Fibroblast of upper back skin (primary cell): ENCODE measurements at regions not wholly inside any gene's neighbourhood (a gene's known extent, or its start where the extent isn't known, plus 50 kb on each side); places are given as distances from the start of the nearest gene placed in this dataset.

Source experiments
- DNase-seq: peaks from one replicate; pipeline ENCODE4 v3.0.0-alpha.2; 2013

GRCh38 chr4:144495944-144496343 is 150.0 kb upstream of the HHIP start:
- no peak for DNase-seq

GRCh38 chr4:144499777-144500176 is 146.2 kb upstream of the HHIP start:
- DNase-seq = no peak

- DNase-seq = peak; percentile 11
These were observed 144.7 kb upstream of the HHIP start for GRCh38 chr4:144501231-144501780.

- peak; percentile 69 for DNase-seq
These were observed 141.1 kb upstream of the HHIP start for GRCh38 chr4:144504883-144505282.

GRCh38 chr4:144507311-144508101 is 138.4 kb upstream of the HHIP start:
- DNase-seq = peak; percentile 42

GRCh38 chr4:144509088-144510015 is 136.6 kb upstream of the HHIP start:
- DNase-seq = peak; percentile 88

GRCh38 chr4:144514736-144515135 is 131.2 kb upstream of the HHIP start:
- DNase-seq = no peak

- DNase-seq = no peak
These were observed 127.6 kb upstream of the HHIP start for GRCh38 chr4:144518181-144518895.

GRCh38 chr4:144531841-144532240 is 114.1 kb upstream of the HHIP start:
- DNase-seq = no peak

GRCh38 chr4:144547678-144548298 is 98.2 kb upstream of the HHIP start:
- DNase-seq = no peak

GRCh38 chr4:144556636-144557035 is 89.3 kb upstream of the HHIP start:
- no peak for DNase-seq

GRCh38 chr4:144557404-144557803 is 88.6 kb upstream of the HHIP start:
- no peak for DNase-seq

- DNase-seq = peak; percentile 21
These were observed 83.8 kb upstream of the HHIP start for GRCh38 chr4:144562019-144562705.

GRCh38 chr4:144564358-144564757 is 81.6 kb upstream of the HHIP start:
- no peak for DNase-seq

GRCh38 chr4:144565527-144566195 is 80.3 kb upstream of the HHIP start:
- peak; percentile 50 for DNase-seq

GRCh38 chr4:144572660-144573059 is 73.3 kb upstream of the HHIP start:
- DNase-seq = no peak

- no peak for DNase-seq
These were observed 72.0 kb upstream of the HHIP start for GRCh38 chr4:144574000-144574399.

GRCh38 chr4:144574509-144574908 is 71.4 kb upstream of the HHIP start:
- DNase-seq = no peak

GRCh38 chr4:144575181-144575580 is 70.8 kb upstream of the HHIP start:
- DNase-seq = no peak

- DNase-seq = peak; percentile 43
These were observed 67.3 kb upstream of the HHIP start for GRCh38 chr4:144578681-144579080.

- DNase-seq = peak; percentile 72
These were observed 66.4 kb upstream of the HHIP start for GRCh38 chr4:144579411-144580030.
